Fibroblast of pulmonary artery (primary cell): ENCODE measurements at regions not wholly inside any gene's neighbourhood (a gene's known extent, or its start where the extent isn't known, plus 50 kb on each side); places are given as distances from the start of the nearest gene placed in this dataset.
A peak's percentile ranks its signal among the peaks of the same experiment; 100 is the strongest.

ENCODE experiments used
- DNase-seq: peaks from one replicate; pipeline ENCODE4 v3.0.0-alpha.2; 2010; ENCODE audit warnings: low read depth
- H3K4me3 ChIP-seq: replicated peaks from 2 replicates; pipeline ENCODE4 v1.5.1; 2011; ENCODE audit warnings: low read depth, mild to moderate bottlenecking, control low read depth, low read length, moderate library complexity
- CTCF ChIP-seq: IDR thresholded peaks from 2 replicates; pipeline ENCODE4 v1.5.1; 2011; ENCODE audit warnings: mild to moderate bottlenecking, control low read depth, low read length, inconsistent platforms; ENCODE audit errors: missing control alignments

- no peak for DNase-seq
Measured at GRCh38 chr12:93151079-93151762, 222.1 kb upstream of the EEA1 start.

GRCh38 chr12:93152617-93153016, 223.5 kb upstream of the EEA1 start:
- no peak for TF ChIP-seq CTCF
- H3K4me3 ChIP-seq: no peak overlapping the region
- no peak for DNase-seq

More at GRCh38 chr12:93151079-93151762, 222.1 kb upstream of the EEA1 start:
- no peak for TF ChIP-seq CTCF
- H3K4me3 ChIP-seq: no peak overlapping the region

DNA sequence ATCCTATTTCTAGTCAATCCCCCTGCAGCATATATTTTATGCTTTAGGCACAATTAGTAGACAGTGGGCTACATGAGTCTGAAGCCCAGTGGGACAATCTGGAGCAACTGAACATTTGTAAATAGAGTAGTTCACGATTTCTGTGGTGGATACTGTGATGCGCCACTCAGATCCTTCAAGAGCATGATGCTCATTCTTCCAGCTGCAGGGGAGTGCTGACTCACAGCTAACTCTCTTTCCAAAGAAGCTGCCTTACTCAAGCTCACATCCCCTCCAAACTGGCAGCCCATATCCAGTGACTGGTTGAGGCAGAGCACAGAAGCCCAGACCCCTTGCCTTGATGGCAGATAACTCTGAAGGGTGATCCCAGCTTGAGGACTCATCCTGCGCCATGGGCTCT, 224.2 kb upstream of the EEA1 start:
- TF ChIP-seq CTCF: no peak
- no peak overlapping the region for H3K4me3 ChIP-seq
- peak; percentile 53 for DNase-seq

DNA sequence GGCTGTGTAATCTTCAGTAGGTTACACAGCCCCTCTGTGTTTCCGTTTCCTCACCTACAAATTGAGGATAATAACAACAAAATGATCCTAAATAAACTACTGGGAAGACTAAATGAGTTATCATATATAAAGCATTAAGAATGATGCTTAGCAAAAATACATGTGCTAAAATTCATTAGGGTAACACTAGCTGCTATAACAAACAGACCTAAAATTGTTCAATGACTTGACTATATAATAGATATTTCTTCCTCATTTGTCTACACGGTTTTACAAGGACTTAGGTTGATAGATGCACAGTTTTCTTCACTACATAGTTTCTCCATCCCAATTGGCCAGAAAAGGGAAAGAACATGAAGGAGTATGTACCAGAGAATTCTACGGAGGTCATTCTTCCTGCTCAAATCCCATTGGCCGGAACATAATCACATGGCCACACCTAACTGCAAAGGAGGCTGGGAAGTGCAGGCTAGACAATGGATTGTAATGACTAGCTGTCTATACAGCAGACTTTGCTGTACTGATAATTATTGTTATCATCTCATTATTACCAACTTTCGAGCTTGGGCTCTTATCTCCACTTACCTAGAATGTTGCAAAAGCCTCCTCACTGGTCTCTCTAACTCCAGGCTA, 223.5 kb upstream of the NUDT4 start:
- no peak for DNase-seq
- H3K4me3 ChIP-seq: no peak overlapping the region
- TF ChIP-seq CTCF: no peak

- DNase-seq: peak; percentile 62
- TF ChIP-seq CTCF: no peak
- H3K4me3 ChIP-seq: no peak overlapping the region
Measured at GRCh38 chr12:93154753-93155480, 222.8 kb upstream of the NUDT4 start.

- no peak for TF ChIP-seq CTCF
- H3K4me3 ChIP-seq: no peak overlapping the region
- no peak for DNase-seq
Measured at GRCh38 chr12:93156086-93156716, 221.5 kb upstream of the NUDT4 start.
